Liver (tissue), 6 donors: ENCODE measurements at regions not wholly inside any gene's neighbourhood (a gene's known extent, or its start where the extent isn't known, plus 50 kb on each side); places are given as distances from the start of the nearest gene placed in this dataset.
"Not testable (repeated sequence)": the region's sequence is repeated elsewhere in the genome, so short reads cannot be mapped to it uniquely, and the experiment has no call there.

Experiments
- DNase-seq: peaks from one replicate; pipeline ENCODE4 v3.0.0-alpha.2; 2017; ENCODE audit warnings: low spot score
- H3K27ac ChIP-seq, 2 donors: one replicate each; pipeline ENCODE4 v1.7.0; 2013; ENCODE audit warnings: inconsistent platforms in 2 of 2, low read length in 2 of 2, control low read depth in 1 of 2, low read depth in 1 of 2, mild to moderate bottlenecking in 1 of 2
- H3K27me3 ChIP-seq, 4 donors: one replicate each; pipeline versions ENCODE4 v1.6.1 to v1.7.0; 2013; ENCODE audit warnings: low read length in 3 of 4, inconsistent platforms in 1 of 4, mild to moderate bottlenecking in 1 of 4, moderate library complexity in 1 of 4; ENCODE audit not compliant: control insufficient read depth in 4 of 4, insufficient read depth in 4 of 4
- H3K36me3 ChIP-seq, 4 donors: one replicate each; pipeline versions ENCODE4 v1.6.1 to v1.7.0; 2013; ENCODE audit warnings: low read length in 3 of 4, mild to moderate bottlenecking in 3 of 4, low read depth in 1 of 4, moderate library complexity in 1 of 4; ENCODE audit not compliant: control insufficient read depth in 4 of 4, insufficient read depth in 3 of 4
- H3K4me1 ChIP-seq, 4 donors: one replicate each; pipeline versions ENCODE4 v1.6.1 to v1.7.0; 2013; ENCODE audit warnings: low read length in 3 of 4, mild to moderate bottlenecking in 3 of 4, moderate library complexity in 1 of 4; ENCODE audit not compliant: control insufficient read depth in 4 of 4, insufficient read depth in 4 of 4
- H3K4me3 ChIP-seq, 3 donors: one replicate each; pipeline versions ENCODE4 v1.6.1 to v1.7.0; 2013; ENCODE audit warnings: low read length in 3 of 3, control low read depth in 1 of 3, low read depth in 1 of 3, mild to moderate bottlenecking in 1 of 3
- H3K9ac ChIP-seq, 2 donors: one replicate each; pipeline ENCODE4 v1.7.0; 2013; ENCODE audit warnings: low read length in 2 of 2, mild to moderate bottlenecking in 2 of 2, moderate library complexity in 2 of 2, control low read depth in 1 of 2, low read depth in 1 of 2
- H3K9me3 ChIP-seq, 4 donors: one replicate each; pipeline versions ENCODE4 v1.6.1 to v1.7.0; 2013; ENCODE audit warnings: low read length in 3 of 4; ENCODE audit not compliant: control insufficient read depth in 4 of 4
- WGBS: extraction: QIAGEN DNeasy Blood & Tissue Kit; methylation state at CpG from one replicate; pipeline ENCODE4 v1.1.7; 2013; 5-methylcytosine and 5-hydroxymethylcytosine counted together
- donor health status: healthy.
- donor health status: healthy.
- donor health status: healthy.

GRCh38 chr4:49270435-49270834 lies 284.4 kb downstream of the CWH43 start:
- not testable (repeated sequence) for H3K27ac ChIP-seq, H3K27me3 ChIP-seq, DNase-seq, H3K4me1 ChIP-seq, H3K4me3 ChIP-seq, H3K9ac ChIP-seq, H3K36me3 ChIP-seq, H3K9me3 ChIP-seq
- WGBS = 43% methylated on average over 23 of the region's 28 CpGs

GRCh38 chr4:49270912-49271311 lies 284.8 kb downstream of the CWH43 start:
- not testable (repeated sequence) for H3K4me3 ChIP-seq, H3K9me3 ChIP-seq, H3K27ac ChIP-seq, DNase-seq, H3K9ac ChIP-seq, H3K4me1 ChIP-seq, H3K27me3 ChIP-seq, H3K36me3 ChIP-seq
- 62% methylated on average over 18 of the region's 21 CpGs for WGBS

GRCh38 chr4:49285905-49286304 lies 299.8 kb downstream of the CWH43 start:
- not testable (repeated sequence) for H3K27ac ChIP-seq, H3K9ac ChIP-seq, H3K27me3 ChIP-seq, H3K9me3 ChIP-seq, DNase-seq, H3K4me3 ChIP-seq, H3K36me3 ChIP-seq, H3K4me1 ChIP-seq
- WGBS = 80% methylated on average over 5 of the region's 9 CpGs

- DNase-seq, H3K4me1 ChIP-seq, H3K4me3 ChIP-seq, H3K27me3 ChIP-seq, H3K9me3 ChIP-seq, H3K9ac ChIP-seq, H3K27ac ChIP-seq, H3K36me3 ChIP-seq: not testable (repeated sequence)
- 68% methylated on average over 15 of the region's 15 CpGs for WGBS
Measured at GRCh38 chr4:49286926-49287745, 301.1 kb downstream of the CWH43 start.

GRCh38 chr4:49287893-49288292 lies 301.8 kb downstream of the CWH43 start:
- H3K27me3 ChIP-seq, H3K36me3 ChIP-seq, H3K9ac ChIP-seq, H3K9me3 ChIP-seq, H3K4me3 ChIP-seq, DNase-seq, H3K4me1 ChIP-seq, H3K27ac ChIP-seq: not testable (repeated sequence)
- WGBS = 79% methylated on average over 17 of the region's 17 CpGs

GRCh38 chr4:49288796-49289195 lies 302.7 kb downstream of the CWH43 start:
- not testable (repeated sequence) for H3K36me3 ChIP-seq

GRCh38 chr4:49314815-49315214 lies 328.7 kb downstream of the CWH43 start:
- H3K9me3 ChIP-seq, DNase-seq, H3K9ac ChIP-seq, H3K27me3 ChIP-seq, H3K27ac ChIP-seq, H3K36me3 ChIP-seq, H3K4me1 ChIP-seq, H3K4me3 ChIP-seq: not testable (repeated sequence)
- WGBS = 73% methylated on average over 18 of the region's 18 CpGs

More at GRCh38 chr4:49288796-49289195, 302.7 kb downstream of the CWH43 start:
- H3K9ac ChIP-seq, H3K9me3 ChIP-seq, DNase-seq, H3K27me3 ChIP-seq, H3K27ac ChIP-seq, H3K4me1 ChIP-seq, H3K4me3 ChIP-seq: not testable (repeated sequence)
- 87% methylated on average over 11 of the region's 11 CpGs for WGBS

GRCh38 chr4:49320725-49321410 lies 334.8 kb downstream of the CWH43 start:
- H3K36me3 ChIP-seq, H3K4me3 ChIP-seq, H3K9ac ChIP-seq, H3K9me3 ChIP-seq, H3K27ac ChIP-seq, H3K4me1 ChIP-seq, H3K27me3 ChIP-seq, DNase-seq: not testable (repeated sequence)
- WGBS = 72% methylated on average over 24 of the region's 24 CpGs
